HG02678 (cell line): ENCODE measurements at regions not wholly inside any gene's neighbourhood (a gene's known extent, or its start where the extent isn't known, plus 50 kb on each side); places are given as distances from the start of the nearest gene placed in this dataset.

Source experiments
- ATAC-seq: cut with Tn5 transposase; IDR thresholded peaks from one replicate; pipeline ENCODE4 v1.9.1; 2021; ENCODE audit warnings: mild to moderate bottlenecking, moderate library complexity; ENCODE audit not compliant: unreplicated experiment

GRCh38 chr12:130098301-130099005 lies 63.8 kb upstream of the FZD10 start:
- ATAC-seq: no peak

DNA sequence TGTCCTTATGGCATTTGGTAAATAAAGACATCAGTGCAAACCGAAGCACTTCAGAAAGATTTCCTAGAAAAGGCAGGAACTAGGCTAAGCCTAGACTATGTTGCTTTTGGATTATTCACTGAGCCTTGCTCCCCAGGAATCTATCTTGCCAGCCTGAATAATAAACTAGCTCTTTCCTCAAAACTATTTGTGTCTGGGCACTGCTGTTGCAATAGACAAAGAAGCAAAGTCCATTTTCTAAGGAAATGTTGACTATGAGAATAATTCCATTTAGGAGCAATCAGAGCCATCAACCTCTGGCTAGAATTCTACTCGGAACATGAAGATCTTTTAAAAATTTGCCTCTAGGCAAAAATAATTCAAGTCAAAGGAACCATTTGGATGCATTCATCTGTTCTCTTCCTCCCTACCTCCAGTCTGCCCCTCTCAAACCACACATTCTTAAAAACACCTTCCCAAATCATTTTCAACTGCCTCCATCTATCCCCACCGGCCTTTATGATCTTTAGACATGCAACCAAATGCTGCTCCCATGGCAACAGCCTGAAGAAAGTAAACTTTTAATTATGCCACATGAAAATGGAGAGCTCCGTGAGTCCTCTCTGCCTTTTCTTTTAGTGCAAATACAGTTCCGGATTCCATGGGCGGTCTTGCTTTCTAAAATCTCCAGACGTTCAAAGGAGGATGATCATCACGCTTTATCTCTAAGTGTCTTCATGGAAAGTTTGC lies 61.5 kb upstream of the FZD10 start:
- ATAC-seq: no peak

DNA sequence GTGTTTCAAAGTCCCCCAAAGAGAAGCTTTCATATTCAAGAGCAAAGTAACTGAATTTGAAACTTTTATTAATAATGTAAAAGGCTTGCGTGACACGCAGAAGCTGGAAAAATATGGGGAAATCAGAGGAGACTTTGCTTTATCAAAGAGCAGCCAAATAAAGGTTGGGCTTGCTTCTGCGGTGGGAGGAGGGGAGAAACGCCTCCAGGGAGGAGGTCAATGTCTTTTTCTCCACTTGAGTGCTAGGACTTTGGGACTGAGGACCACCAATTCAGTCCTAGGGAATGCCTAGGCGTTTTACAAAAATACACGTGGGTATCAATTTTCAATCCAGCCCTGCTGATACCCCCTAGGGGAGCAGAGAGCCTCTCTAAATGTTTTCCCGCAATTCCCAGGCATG lies 60.9 kb upstream of the FZD10 start:
- ATAC-seq: no peak

- no peak for ATAC-seq
Measured at GRCh38 chr12:130102266-130102665, 60.0 kb upstream of the FZD10 start.

GRCh38 chr12:130104571-130105106 lies 57.6 kb upstream of the FZD10 start:
- no peak for ATAC-seq

GRCh38 chr12:130109062-130109945 lies 53.0 kb upstream of the FZD10 start:
- ATAC-seq: no peak

DNA sequence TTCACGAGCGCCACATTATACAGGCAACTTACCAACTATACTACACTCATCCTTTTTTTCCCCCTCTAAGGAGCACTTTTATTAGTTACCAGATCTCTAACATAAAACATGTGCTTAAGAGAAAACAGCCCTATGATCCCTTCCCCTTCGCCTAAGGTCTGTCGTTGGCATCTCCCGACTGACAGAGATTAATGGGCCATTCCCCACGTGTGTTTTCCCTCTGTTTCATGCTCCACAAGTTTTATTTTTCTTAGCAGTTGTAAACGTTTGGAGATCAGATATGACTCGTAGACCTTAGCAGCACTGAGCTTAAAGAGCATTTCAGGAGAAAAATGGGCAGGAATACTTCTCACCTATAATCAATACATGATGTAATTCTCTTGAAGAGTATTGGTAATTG lies 51.4 kb upstream of the FZD10 start:
- ATAC-seq: no peak

DNA sequence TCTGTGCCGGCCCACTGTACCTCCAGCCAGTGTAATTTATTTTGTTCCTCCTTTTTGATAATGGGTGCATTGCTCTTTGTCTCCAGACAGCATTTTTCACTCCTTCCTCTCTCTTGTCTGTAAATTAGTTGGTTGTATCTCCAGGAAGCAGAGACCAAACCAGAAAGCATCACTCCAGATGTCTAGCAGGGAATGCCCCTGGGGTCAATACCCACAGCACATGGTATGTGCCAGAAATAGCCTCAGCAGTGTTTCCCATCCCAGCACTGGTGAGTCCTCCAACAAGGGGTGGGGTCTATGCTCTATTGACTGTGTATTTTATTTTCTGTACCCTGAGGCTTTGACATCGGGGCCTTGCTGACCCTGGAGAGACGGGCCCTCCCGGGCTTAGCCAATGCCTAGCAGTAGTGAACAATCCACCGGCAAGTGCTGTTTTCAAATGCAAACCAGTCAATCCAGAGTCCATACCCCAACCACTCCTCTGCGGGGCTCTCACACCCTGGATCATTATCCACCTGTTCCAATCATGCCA lies 50.2 kb upstream of the FZD10 start:
- no peak for ATAC-seq
